HK-2 (cell line): ENCODE measurements at regions not wholly inside any gene's neighbourhood (a gene's known extent, or its start where the extent isn't known, plus 50 kb on each side); places are given as distances from the start of the nearest gene placed in this dataset.
A peak's percentile ranks its signal among the peaks of the same experiment; 100 is the strongest.

Source experiments
- DNase-seq: peaks from one replicate; pipeline ENCODE4 v3.0.0-alpha.2; 2018; ENCODE audit not compliant: unreplicated experiment

- DNase-seq, result no peak
These were observed 675.8 kb downstream of the DIAPH3 start for GRCh38 chr13:59487883-59488282.

- no peak for DNase-seq
These were observed 675.3 kb downstream of the DIAPH3 start for GRCh38 chr13:59488436-59488835.

GRCh38 chr13:59490651-59491050 lies 673.1 kb downstream of the DIAPH3 start:
- no peak for DNase-seq

DNA sequence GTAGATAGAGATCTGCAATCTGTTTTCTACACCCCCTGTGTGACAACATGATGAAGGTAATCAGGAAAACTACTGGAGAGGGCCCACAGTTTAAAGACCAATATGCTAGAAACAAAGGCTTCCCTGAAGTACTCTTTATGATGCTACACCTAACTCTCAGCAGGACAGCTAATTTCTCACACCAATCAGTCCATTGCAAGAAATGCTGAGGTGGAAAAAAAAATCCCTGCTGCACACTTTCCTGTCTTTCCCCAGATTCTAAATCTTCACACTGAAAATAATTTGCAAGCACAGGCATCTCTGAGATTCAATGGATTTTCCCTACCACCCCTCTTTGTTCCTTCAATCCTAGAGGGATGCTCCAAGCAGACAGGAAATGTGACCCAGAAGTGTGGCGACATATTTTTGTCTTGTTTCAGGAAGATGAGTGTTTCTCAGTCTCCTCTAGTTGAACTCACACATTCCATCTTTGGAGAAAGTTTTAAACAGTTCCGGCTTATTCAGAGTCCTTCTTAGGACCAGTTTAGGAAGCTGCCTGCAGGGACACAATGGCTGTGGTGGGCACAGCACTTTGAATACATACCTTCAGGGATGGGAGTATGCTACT lies 671.6 kb downstream of the DIAPH3 start:
- no peak for DNase-seq

GRCh38 chr13:59493436-59493965 lies 670.2 kb downstream of the DIAPH3 start:
- DNase-seq, result no peak

DNA sequence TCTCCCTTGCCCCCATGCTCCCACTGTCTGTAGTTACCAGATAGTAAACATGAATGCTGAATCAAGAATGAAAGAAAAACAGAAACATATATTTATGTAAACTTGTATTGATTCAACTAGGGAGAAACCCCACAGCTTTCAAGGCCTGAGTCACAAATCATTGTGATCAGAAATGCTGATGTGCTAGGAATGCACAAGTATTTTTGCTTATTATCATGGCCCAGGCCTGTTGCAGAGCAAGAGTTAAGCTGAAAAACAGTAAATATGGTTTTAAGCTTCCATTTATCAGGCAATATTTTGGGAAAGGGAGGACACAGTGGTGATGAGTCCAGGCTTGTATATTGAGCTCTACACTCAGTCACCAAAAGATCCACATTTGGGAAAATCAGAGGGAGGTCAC lies 669.6 kb downstream of the DIAPH3 start:
- no peak for DNase-seq

DNA sequence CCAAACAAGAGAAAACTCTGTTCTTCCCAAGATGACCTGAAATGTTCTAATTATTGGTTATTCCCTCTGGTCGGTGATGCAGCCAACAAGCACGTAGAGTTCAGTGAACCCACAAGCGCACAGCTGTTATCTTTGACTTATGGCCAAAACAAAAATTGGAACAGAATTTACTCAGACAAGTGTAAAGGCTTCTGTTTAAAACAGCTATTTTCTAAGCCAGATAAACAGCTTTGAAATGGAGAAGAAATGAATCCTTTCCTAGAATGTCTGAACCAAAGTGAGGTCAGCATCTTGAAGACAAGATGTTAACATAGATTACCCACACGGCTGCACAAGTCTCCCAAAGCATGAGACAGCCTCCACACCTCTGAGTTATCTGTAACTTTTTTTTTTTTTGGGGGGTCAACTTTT lies 669.2 kb downstream of the DIAPH3 start:
- no peak for DNase-seq

DNA sequence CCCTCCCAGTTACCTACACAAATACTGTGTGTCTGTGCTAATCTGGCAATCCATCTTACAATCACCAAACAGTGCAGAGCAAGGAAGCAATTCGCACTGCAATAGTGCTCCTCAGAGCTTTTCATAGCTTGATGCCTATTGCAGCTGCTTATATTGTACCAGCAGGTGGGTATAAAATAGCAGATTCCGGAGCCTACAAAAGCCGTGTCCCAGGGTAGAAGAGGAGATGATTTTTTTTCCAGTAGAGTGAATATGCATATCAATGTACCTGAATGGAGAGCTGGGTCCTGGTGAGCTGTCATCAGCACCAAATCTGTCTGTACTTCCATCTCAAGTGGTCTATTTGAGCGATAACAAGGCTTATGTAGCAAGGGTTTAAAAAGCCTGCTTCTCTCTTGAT lies 668.4 kb downstream of the DIAPH3 start:
- DNase-seq, result no peak

DNA sequence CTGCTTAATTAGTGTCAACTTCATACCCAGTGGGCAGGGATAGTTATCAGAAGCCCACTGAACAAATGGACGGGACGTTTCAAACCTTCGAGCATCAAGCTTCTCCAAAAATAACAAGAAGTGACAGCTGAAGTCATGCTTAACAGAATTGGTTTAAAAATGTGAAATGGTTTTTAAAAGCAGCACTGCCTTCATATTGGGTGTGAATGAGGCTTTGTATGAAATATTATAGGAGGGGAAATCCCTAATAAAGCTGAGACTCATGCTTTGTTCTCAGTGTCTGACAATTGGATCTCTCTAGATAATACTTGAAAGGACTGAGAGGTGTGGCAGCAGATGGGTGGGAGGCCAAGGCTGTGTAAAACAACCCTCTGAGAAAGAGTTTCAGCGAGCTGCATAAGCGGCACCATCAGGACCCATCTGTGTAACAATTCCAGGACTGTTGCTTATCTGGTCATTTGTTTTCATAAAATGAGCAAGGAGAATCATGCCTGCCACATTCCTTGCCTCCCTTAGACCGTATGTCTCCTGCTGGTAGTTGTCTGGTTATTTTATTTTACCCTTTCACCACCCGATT lies 667.7 kb downstream of the DIAPH3 start:
- DNase-seq, result no peak

- DNase-seq, result no peak
These were observed 666.0 kb downstream of the DIAPH3 start for GRCh38 chr13:59497621-59498247.

DNA sequence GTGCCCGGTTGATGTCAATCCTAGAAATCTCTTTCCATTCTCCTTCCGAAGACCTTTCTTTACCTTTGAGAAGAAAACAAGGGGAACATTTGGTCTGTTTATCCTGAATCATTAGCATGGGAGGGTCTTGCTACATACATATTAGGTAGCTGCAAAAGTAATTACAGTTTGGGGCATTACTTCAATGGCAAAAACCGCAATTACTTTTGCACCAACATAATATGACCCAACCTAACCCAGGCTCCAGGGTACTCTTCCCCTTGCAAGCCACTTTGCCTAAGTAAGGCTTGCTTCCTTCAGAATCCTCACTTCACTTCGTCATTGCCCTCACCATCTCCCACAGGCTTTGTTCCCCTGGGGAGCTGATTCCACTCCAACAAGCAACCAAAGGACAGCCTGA lies 662.7 kb downstream of the DIAPH3 start:
- DNase-seq, result no peak

GRCh38 chr13:59504407-59504806 lies 659.3 kb downstream of the DIAPH3 start:
- no peak for DNase-seq

DNA sequence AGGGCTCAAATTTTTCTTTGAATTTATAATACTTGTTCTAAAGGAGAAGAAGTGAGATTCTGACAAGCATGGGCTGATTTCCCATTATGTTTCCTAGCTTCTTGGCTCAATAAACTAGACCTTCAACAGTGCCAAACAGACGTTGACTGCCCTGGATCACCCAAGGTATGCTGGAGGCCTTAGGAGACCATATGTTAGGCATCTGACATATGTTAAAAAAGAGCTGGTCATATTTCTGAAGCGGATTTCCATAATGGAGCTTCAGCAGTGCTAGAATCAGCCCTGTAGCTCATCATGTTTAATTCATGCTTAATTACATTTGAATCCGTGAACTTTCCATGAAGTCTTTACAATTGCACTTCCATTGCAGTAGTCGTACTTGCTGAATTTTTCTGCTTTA lies 653.3 kb downstream of the DIAPH3 start:
- no peak for DNase-seq

DNA sequence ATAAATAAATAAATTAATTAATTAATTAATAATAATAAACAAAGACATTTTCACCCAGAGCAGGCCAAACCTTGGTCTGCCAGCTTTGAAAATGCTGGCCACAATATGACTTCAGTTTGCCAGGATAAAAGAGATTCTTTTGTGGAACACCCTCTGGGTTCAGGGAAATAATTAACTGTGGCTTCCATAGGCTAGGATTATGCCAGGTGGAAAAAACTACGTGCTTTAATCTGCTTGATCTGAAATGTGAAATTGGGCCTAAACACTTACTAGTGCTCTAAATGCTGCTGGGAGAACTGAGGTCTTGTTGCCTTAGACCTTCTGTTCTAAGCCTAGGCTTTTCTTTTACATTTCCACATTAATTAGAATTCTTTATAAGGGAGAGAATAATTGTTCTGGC lies 650.0 kb downstream of the DIAPH3 start:
- DNase-seq, result no peak

GRCh38 chr13:59514316-59514715 lies 649.4 kb downstream of the DIAPH3 start:
- DNase-seq, result no peak

DNA sequence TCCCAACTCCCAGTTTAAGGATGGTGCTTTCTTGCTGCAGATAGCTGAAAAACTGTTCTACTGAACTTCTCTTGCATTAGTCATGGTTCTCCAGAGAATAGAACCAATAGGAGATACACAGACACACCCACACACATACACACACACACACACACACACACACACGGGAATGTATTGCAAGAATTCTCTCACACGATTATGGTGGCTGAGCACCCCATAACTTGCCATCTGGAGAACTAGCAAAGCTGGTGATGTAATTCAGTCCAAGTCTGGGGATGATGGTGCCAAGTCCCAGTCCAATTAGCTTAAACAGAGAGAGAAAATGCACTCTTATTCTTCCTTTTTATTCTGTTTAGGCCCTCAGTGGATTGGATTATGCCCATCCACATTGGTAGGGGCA lies 643.9 kb downstream of the DIAPH3 start:
- no peak for DNase-seq

- DNase-seq, result no peak
These were observed 642.2 kb downstream of the DIAPH3 start for GRCh38 chr13:59521549-59521948.

DNA sequence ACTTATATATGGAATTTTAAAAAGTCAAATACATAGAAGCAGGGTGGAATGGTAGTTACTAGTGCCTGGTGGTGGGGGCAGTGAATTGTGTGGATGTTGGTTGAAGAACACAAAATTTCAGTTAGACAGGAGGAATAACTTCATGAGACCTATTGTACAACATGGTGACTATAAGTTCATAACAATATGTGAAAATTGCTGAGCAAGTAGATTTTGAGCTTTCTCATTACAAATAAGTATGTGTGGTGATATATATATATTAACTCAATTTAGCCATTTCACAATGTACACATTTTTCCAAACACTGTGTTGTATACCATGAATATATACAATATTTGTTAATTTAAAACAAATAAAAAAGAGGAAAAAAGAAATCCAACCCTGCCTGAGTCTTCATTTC lies 641.1 kb downstream of the DIAPH3 start:
- no peak for DNase-seq

- DNase-seq, result no peak
These were observed 636.2 kb downstream of the DIAPH3 start for GRCh38 chr13:59527500-59527899.

GRCh38 chr13:59531571-59532091 lies 632.1 kb downstream of the DIAPH3 start:
- peak; percentile 35 for DNase-seq

DNA sequence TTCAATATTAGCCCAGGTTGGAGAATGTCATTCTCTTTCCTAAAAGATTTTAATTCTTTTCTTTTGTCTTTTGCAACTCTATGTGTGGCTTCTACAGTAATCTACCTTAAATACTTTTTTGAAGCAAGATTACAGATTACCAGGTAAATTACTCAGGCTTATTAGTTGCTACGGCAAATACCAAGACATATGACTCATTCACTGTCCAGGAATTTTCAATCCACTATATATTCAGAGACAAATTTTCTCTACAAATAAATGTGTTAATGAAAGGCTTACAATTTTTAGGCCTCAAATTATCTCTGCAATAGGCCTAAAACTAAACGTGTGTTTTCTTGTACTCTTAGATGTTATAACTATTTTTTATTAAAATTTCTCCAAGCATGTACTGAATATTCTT lies 631.3 kb downstream of the DIAPH3 start:
- no peak for DNase-seq

DNA sequence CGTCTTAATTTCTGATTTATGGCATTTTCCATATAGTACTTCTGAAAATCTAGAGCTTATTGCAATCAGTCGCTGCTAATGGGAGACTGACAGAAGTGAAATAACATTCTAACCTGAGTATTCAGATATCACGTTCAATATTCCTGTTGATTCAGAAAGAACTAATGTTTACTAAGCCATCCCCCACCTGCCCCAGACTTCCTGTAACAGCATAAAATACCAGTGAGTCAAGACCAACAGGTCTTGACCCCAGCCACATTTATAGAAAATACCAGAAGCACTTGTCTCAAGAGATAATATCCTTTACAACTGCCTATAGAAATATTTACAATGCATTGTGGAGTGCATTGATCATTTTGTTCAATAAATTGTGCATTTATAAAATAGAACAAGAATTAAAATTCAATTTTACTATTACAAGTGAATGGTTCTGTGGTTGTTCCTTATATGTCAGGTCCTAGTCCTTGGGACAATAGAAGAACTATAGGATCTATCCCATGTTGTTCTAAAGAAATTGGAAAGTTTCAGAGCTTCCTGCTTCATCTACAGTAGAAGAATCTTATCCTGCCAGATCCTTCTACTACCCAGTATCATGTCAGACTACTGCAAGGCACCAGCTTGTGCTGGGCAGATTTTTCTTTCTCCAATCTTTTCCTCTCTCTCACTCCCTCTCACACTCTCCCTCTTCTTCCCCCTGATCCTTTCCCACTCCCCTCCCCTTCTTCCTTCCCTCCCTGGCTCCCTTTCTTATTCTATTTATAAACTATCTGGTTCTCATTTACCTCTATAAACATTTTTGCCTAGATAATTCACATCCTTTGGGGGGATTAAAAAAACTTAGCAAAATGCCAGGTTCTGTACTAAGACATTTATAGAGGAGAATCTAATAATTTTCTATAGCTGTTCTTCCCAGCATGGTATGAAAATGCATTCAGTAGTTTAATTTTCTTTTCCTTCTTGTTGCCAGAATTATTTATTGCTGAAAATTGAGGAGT lies 629.9 kb downstream of the DIAPH3 start:
- no peak for DNase-seq
